H1 (cell line): ENCODE measurements at regions not wholly inside any gene's neighbourhood (a gene's known extent, or its start where the extent isn't known, plus 50 kb on each side); places are given as distances from the start of the nearest gene placed in this dataset.
A peak's percentile ranks its signal among the peaks of the same experiment; 100 is the strongest.

Experiments used
- CTCF ChIA-PET: fragments of 300-600 bp; sonication (Branson Sonifier 250); formaldehyde crosslinking; loops from one replicate; lab custom pipeline; 2021; ENCODE audit not compliant: partially characterized antibody; lab: Charles Lee
- POLR2A ChIA-PET: fragments of 300-600 bp; sonication (Branson Sonifier 250); formaldehyde crosslinking; loops from one replicate; lab custom pipeline; 2021; ENCODE audit warnings: inconsistent platforms; ENCODE audit not compliant: partially characterized antibody; lab: Charles Lee
- DNase-seq, 2 experiments: peaks; one replicate each; pipeline versions ENCODE4 v3.0.0 to v3.0.0-alpha.2; 2010 to 2022; ENCODE audit warnings: low spot score in 2 of 2, low read depth in 1 of 2, mixed read lengths in 1 of 2
- FAIRE-seq: peaks from 2 replicates; lab custom pipeline; 2011; peaks lifted over from hg19 to GRCh38; lab: Jason Lieb, UNC
- H2AFZ ChIP-seq: 2 replicates; pipeline ENCODE4 v1.8.1; 2012; ENCODE audit warnings: low read length, inconsistent platforms
- H2AK5ac ChIP-seq: 2 replicates; pipeline ENCODE4 v1.6.1; 2013; ENCODE audit warnings: low read depth, low read length
- H2BK120ac ChIP-seq: replicated peaks from 2 replicates; pipeline ENCODE3; 2013; ENCODE audit warnings: low read depth, low read length, inconsistent platforms
- H2BK12ac ChIP-seq: 2 replicates; pipeline ENCODE4 v1.6.1; 2013; ENCODE audit warnings: low read depth, low read length
- H2BK15ac ChIP-seq: 2 replicates; pipeline ENCODE4 v1.6.1; 2013; ENCODE audit warnings: low read length
- H2BK20ac ChIP-seq: 2 replicates; pipeline ENCODE4 v1.6.1; 2013; ENCODE audit warnings: low read length
- H2BK5ac ChIP-seq: 2 replicates; pipeline ENCODE4 v1.6.1; 2013; ENCODE audit warnings: low read depth, low read length
- H3K14ac ChIP-seq: 2 replicates; pipeline ENCODE4 v1.6.1; 2013; ENCODE audit warnings: inconsistent platforms; ENCODE audit not compliant: insufficient read length
- H3K18ac ChIP-seq: 2 replicates; pipeline ENCODE4 v1.6.1; 2013; ENCODE audit warnings: low read length; ENCODE audit errors: extremely low read depth
- H3K23ac ChIP-seq: 2 replicates; pipeline ENCODE4 v1.6.1; 2013; ENCODE audit warnings: inconsistent platforms; ENCODE audit not compliant: insufficient read length
- H3K23me2 ChIP-seq: 2 replicates; pipeline ENCODE4 v1.6.1; 2013; ENCODE audit warnings: low read depth, low read length
- H3K27ac ChIP-seq: 2 replicates; pipeline ENCODE4 v1.6.1; 2011; ENCODE audit warnings: low read depth, low read length, inconsistent platforms
- H3K27me3 ChIP-seq, 4 experiments: replicated peaks in 1 of 4; 1 replicate in 1 of 4; 2 replicates in 3 of 4; pipeline versions ENCODE4 v1.6.1 to v1.8.1; 2011 to 2013; ENCODE audit warnings: low read length in 3 of 4, mild to moderate bottlenecking in 3 of 4, inconsistent platforms in 2 of 4, mixed read lengths in 2 of 4, moderate library complexity in 1 of 4; ENCODE audit not compliant: control insufficient read depth in 3 of 4, insufficient read depth in 3 of 4; ENCODE audit errors: extremely low read depth in 1 of 4
- H3K36me3 ChIP-seq, 4 experiments: 2 replicates each; pipeline versions ENCODE4 v1.6.1 to v1.8.1; 2011 to 2013; ENCODE audit warnings: mild to moderate bottlenecking in 4 of 4, low read length in 3 of 4, moderate library complexity in 2 of 4, control low read depth in 1 of 4, inconsistent platforms in 1 of 4; ENCODE audit not compliant: insufficient read depth in 4 of 4, control insufficient read depth in 2 of 4
- H3K4ac ChIP-seq: replicated peaks from 2 replicates; pipeline ENCODE3; 2013; ENCODE audit warnings: low read length, low read depth, mixed read lengths, inconsistent platforms; ENCODE audit not compliant: insufficient read length
- H3K4me1 ChIP-seq, 4 experiments: replicated peaks in 1 of 4; 1 replicate in 1 of 4; 2 replicates in 3 of 4; pipeline versions ENCODE4 v1.6.1 to v1.8.1; 2011 to 2013; ENCODE audit warnings: low read length in 3 of 4, inconsistent platforms in 2 of 4, mixed read lengths in 1 of 4; ENCODE audit not compliant: insufficient read depth in 4 of 4, control insufficient read depth in 3 of 4
- H3K4me2 ChIP-seq, 2 experiments: 2 replicates each; pipeline versions ENCODE4 v1.6.1 to v1.8.1; 2011 to 2013; ENCODE audit warnings: low read depth in 2 of 2, low read length in 2 of 2, control low read depth in 1 of 2, inconsistent platforms in 1 of 2, mild to moderate bottlenecking in 1 of 2; ENCODE audit not compliant: insufficient read depth in 1 of 2
- H3K4me3 ChIP-seq, 4 experiments: fragments of 200-600, 300-600 bp in 1 of 4; sonication (generic), shearing (Covaris generic), sonication (Bioruptor Twin) in 1 of 4; 2 replicates each; pipeline versions ENCODE4 v1.5.1 to v1.8.1; 2011 to 2016; ENCODE audit warnings: low read length in 4 of 4, low read depth in 3 of 4, control low read depth in 2 of 4, inconsistent platforms in 2 of 4, mild to moderate bottlenecking in 2 of 4, mixed read lengths in 1 of 4, moderate library complexity in 1 of 4; ENCODE audit not compliant: insufficient read depth in 2 of 4; ENCODE audit errors: extremely low read depth in 1 of 4
- H3K56ac ChIP-seq: replicated peaks from 2 replicates; pipeline ENCODE3; 2013; ENCODE audit warnings: low read depth, mild to moderate bottlenecking, mixed read lengths, low read length, inconsistent platforms; ENCODE audit not compliant: insufficient read length
- H3K79me1 ChIP-seq: 2 replicates; pipeline ENCODE4 v1.6.1; 2013; ENCODE audit warnings: low read depth, low read length, control low read depth
- H3K79me2 ChIP-seq, 2 experiments: 2 replicates each; pipeline versions ENCODE4 v1.6.1 to v1.8.1; 2012 to 2013; ENCODE audit warnings: low read length in 2 of 2, mild to moderate bottlenecking in 2 of 2, inconsistent platforms in 1 of 2; ENCODE audit not compliant: insufficient read depth in 2 of 2, control insufficient read depth in 1 of 2
- H3K9ac ChIP-seq, 4 experiments: replicated peaks in 1 of 4; 1 replicate in 1 of 4; 2 replicates in 3 of 4; pipeline versions ENCODE4 v1.6.1 to v1.8.1; 2011 to 2013; ENCODE audit warnings: low read depth in 3 of 4, low read length in 3 of 4, control low read depth in 2 of 4, mild to moderate bottlenecking in 2 of 4, moderate library complexity in 2 of 4, inconsistent platforms in 1 of 4; ENCODE audit errors: extremely low read depth in 1 of 4
- H3K9me3 ChIP-seq, 2 experiments: 2 replicates each; pipeline versions ENCODE4 v1.6.1 to v1.8.1; 2012 to 2013; ENCODE audit warnings: mild to moderate bottlenecking in 2 of 2, moderate library complexity in 2 of 2, control low read depth in 1 of 2, inconsistent platforms in 1 of 2, low read depth in 1 of 2, low read length in 1 of 2, mixed read lengths in 1 of 2; ENCODE audit not compliant: insufficient read depth in 2 of 2
- H4K20me1 ChIP-seq, 2 experiments: replicated peaks in 1 of 2; 2 replicates each; pipeline versions ENCODE3 to v1.8.1; 2011 to 2013; ENCODE audit warnings: inconsistent platforms in 2 of 2, low read length in 2 of 2, mild to moderate bottlenecking in 1 of 2; ENCODE audit not compliant: insufficient read depth in 2 of 2, control insufficient read depth in 1 of 2
- H4K5ac ChIP-seq: 2 replicates; pipeline ENCODE4 v1.6.1; 2013; ENCODE audit warnings: low read length, low read depth, mixed read lengths, inconsistent platforms; ENCODE audit not compliant: insufficient read length
- H4K8ac ChIP-seq: 2 replicates; pipeline ENCODE4 v1.8.0; 2013; ENCODE audit warnings: mild to moderate bottlenecking, moderate library complexity, low read length, inconsistent platforms; ENCODE audit not compliant: insufficient read depth; ENCODE audit errors: extremely low read depth
- H4K91ac ChIP-seq: replicated peaks from 2 replicates; pipeline ENCODE3; 2013; ENCODE audit warnings: low read length, mixed read lengths, inconsistent platforms; ENCODE audit not compliant: insufficient read length
- ASH2L ChIP-seq: fragments of 200-600, 300-600 bp; sonication (generic); IDR thresholded peaks from one replicate; pipeline ENCODE4 v1.7.1; 2017; ENCODE audit warnings: low read length
- ATF3 ChIP-seq: IDR thresholded peaks from 2 replicates; pipeline ENCODE4 v1.6.1; 2011; ENCODE audit warnings: low read depth, mild to moderate bottlenecking, low read length; ENCODE audit not compliant: insufficient read depth
- CHD2 ChIP-seq: IDR thresholded peaks from 2 replicates; pipeline ENCODE4 v1.6.1; 2012; ENCODE audit warnings: low read length, improper control_type of control experiment
- CREB1 ChIP-seq: IDR thresholded peaks from 2 replicates; pipeline ENCODE4 v1.6.1; 2012; ENCODE audit warnings: inconsistent platforms
- EZH2 ChIP-seq: fragments of 200-600 bp; sonication (generic); IDR thresholded peaks from 2 replicates; pipeline ENCODE4 v1.7.1; 2012; ENCODE audit warnings: low read depth, mild to moderate bottlenecking, moderate library complexity, low read length, inconsistent platforms; ENCODE audit not compliant: severe bottlenecking
- HDAC6 ChIP-seq: IDR thresholded peaks from one replicate; pipeline ENCODE4 v1.7.1; 2012; ENCODE audit warnings: low read depth, mild to moderate bottlenecking, inconsistent platforms, low read length, moderate library complexity
- KDM1A ChIP-seq: fragments of 200-600, 300-600 bp; sonication (generic); IDR thresholded peaks from 2 replicates; pipeline ENCODE4 v1.7.1; 2016; ENCODE audit warnings: mild to moderate bottlenecking, low read length, borderline replicate concordance
- KDM5A ChIP-seq: fragments of 200-600 bp; IDR thresholded peaks from 2 replicates; pipeline ENCODE4 v1.7.1; 2012; ENCODE audit warnings: mild to moderate bottlenecking, low read length, inconsistent platforms, mixed read lengths
- MAFK ChIP-seq: IDR thresholded peaks from 2 replicates; pipeline ENCODE4 v1.6.1; 2012; ENCODE audit warnings: low read depth, mild to moderate bottlenecking, improper control_type of control experiment, low read length
- RFX5 ChIP-seq: IDR thresholded peaks from 2 replicates; pipeline ENCODE4 v1.6.1; 2011; ENCODE audit warnings: low read depth, low read length, improper control_type of control experiment, borderline replicate concordance
- SAP30 ChIP-seq: fragments of 300-600 bp; sonication (generic); IDR thresholded peaks from 2 replicates; pipeline ENCODE4 v1.7.1; 2012; ENCODE audit warnings: low read length, moderate library complexity, mild to moderate bottlenecking, inconsistent platforms; ENCODE audit not compliant: insufficient read depth, insufficient replicate concordance
- SUZ12 ChIP-seq: fragments of 200-600 bp; sonication (generic); IDR thresholded peaks from 2 replicates; pipeline ENCODE4 v1.6.1; 2012; ENCODE audit warnings: mild to moderate bottlenecking, inconsistent platforms, low read length, moderate library complexity, mixed read lengths
- TAF1 ChIP-seq: IDR thresholded peaks from 2 replicates; pipeline ENCODE4 v1.6.1; 2011; ENCODE audit warnings: mild to moderate bottlenecking, low read depth, low read length
- TAF7 ChIP-seq: optimal IDR thresholded peaks from 2 replicates; pipeline ENCODE3; 2011; ENCODE audit warnings: low read depth, mild to moderate bottlenecking, inconsistent platforms, low read length, moderate library complexity, borderline replicate concordance
- TCF12 ChIP-seq: IDR thresholded peaks from 2 replicates; pipeline ENCODE4 v1.6.1; 2011; ENCODE audit warnings: low read depth, mild to moderate bottlenecking, low read length
- WGBS, 2 experiments: shearing (Covaris generic) in 1 of 2; methylation state at CpG; one replicate each; pipeline versions ENCODE4 v1.1.6 to v1.1.7; 2013 to 2015; ENCODE audit warnings: low lambda C conversion rate in 2 of 2, mixed read lengths in 2 of 2, inconsistent platforms in 1 of 2, low coverage in 1 of 2, missing lambda C conversion rate in 1 of 2; ENCODE audit not compliant: insufficient replicate concordance in 2 of 2, insufficient coverage in 1 of 2, insufficient read length in 1 of 2; ENCODE audit errors: extremely low coverage in 1 of 2, missing lambda C conversion rate in 1 of 2; 5-methylcytosine and 5-hydroxymethylcytosine counted together

DNA sequence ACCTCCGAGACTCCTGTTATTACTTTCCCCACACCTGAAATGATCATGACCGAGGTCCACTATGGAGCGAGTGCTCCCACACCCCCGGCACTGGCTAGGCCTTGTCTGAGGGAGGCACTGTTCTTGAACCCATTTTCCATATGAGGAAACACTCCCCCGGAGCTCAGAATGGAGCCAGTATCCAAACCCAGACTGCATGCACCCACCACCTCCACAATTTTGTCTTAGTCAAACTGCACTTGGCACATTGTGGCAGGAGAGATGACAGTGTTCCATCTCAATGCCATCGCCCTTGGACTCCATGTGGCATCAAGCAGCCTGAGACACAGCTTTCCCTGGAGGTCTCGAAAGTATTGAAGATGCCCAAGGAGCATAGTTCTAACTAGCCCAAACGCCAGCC lies 154.1 kb downstream of the NUP210 start:
- Histone ChIP-seq H2BK15ac (no peak overlapping the region), H2BK20ac (no peak overlapping the region), H3K9ac (no peak overlapping the region), H3K79me2 (no peaks in the 10 kb centered on the region), H3K4me2 (no peak overlapping the region), H3K27me3 (no peaks in the 10 kb centered on the region), H3K4ac (no peak overlapping the region), H2BK12ac (no peak overlapping the region), H3K14ac (no peak overlapping the region), H3K18ac (no peak overlapping the region), H4K8ac (no peak overlapping the region), H3K27ac (no peak overlapping the region), H2AFZ (no peak overlapping the region), H4K20me1 (peaks cover 0 to 1% of the 10 kb centered on the region in 2 experiments), H2AK5ac (peak overlapping the region; percentile 40; the same call in 1 of the 2 replicates), H2BK5ac (no peak overlapping the region), H3K56ac (no peak overlapping the region), H4K5ac (no peak overlapping the region), H3K79me1 (no peaks in the 10 kb centered on the region), H3K23ac (no peak overlapping the region), H4K91ac (no peak overlapping the region), H3K4me3 (no peak overlapping the region), H3K36me3 (no peaks in the 10 kb centered on the region), H3K9me3 (no peaks in the 10 kb centered on the region), H3K23me2 (no peaks in the 10 kb centered on the region), H2BK120ac (no peak overlapping the region), H3K4me1 (no peaks in the 10 kb centered on the region; a peak in 2 of 7 replicates)
- WGBS, 2 experiments, result 93% methylated on average over 8 of the region's 8 CpGs; no CpG with 5 or more reads in 1 of the 2 experiments
- no peak for FAIRE-seq
- ChIA-PET CTCF (interaction anchor here (0.7 to 2.7 kb wide), 8 partner anchors 9 to 73 kb away, joined by 3 to 9 read pairs (median 4); no protein-coding TSS in a partner anchor), POLR2A (interaction anchor here (0.8 to 1.2 kb wide), 2 partner anchors 12 to 41 kb away, joined by 3 read pairs; no protein-coding TSS in a partner anchor)
- no peak for DNase-seq
- TF ChIP-seq EZH2 (no peak), ATF3 (no peak), ASH2L (no peak), MAFK (no peak), TCF12 (no peak), KDM1A (no peak), SAP30 (no peak), RFX5 (no peak), TAF7 (no peak), SUZ12 (no peak), CREB1 (no peak), HDAC6 (no peak), TAF1 (no peak), KDM5A (no peak), CHD2 (no peak)
